ENCODE measurements at regions not wholly inside any gene's neighbourhood (a gene's known extent, or its start where the extent isn't known, plus 50 kb on each side); places are given as distances from the start of the nearest gene placed in this dataset.

GRCh38 chr1:232385221-232385620, 244.7 kb downstream of the SIPA1L2 start:
- TF ChIP-seq MAX (IDR thresholded peaks at IDR 0.05) (no peak), USF1 (IDR thresholded peaks at IDR 0.05) (no peak), TEAD4 (IDR thresholded peaks at IDR 0.05) (no peak), TCF12 (IDR thresholded peaks at IDR 0.05; ENCODE audit: low read depth) (no peak), EP300 (IDR thresholded peaks at IDR 0.05; ENCODE audit: borderline replicate concordance) (no peak), RAD21 (IDR thresholded peaks at IDR 0.05; ENCODE audit: low read depth) (no peak), FOXM1 (IDR thresholded peaks at IDR 0.05; ENCODE audit: borderline replicate concordance, low read depth) (no peak), YY1 (IDR thresholded peaks at IDR 0.05; ENCODE audit: low read depth) (no peak), CREB1 (IDR thresholded peaks at IDR 0.05; ENCODE audit: low read depth) (no peak), TAF1 (IDR thresholded peaks at IDR 0.05; ENCODE audit: low read depth) (no peak), EGR1 (IDR thresholded peaks at IDR 0.05) (no peak), ZBTB7A (IDR thresholded peaks at IDR 0.05; ENCODE audit: low read depth) (no peak), NFIC (IDR thresholded peaks at IDR 0.05) (no peak), REST (IDR thresholded peaks at IDR 0.05; ENCODE audit: low read depth) (no peak)

GRCh38 chr1:232384171-232384883, 245.6 kb downstream of the SIPA1L2 start:
- TF ChIP-seq TCF12 (IDR thresholded peaks at IDR 0.05; ENCODE audit: low read depth) (no peak), ZBTB7A (IDR thresholded peaks at IDR 0.05; ENCODE audit: low read depth) (no peak), USF1 (IDR thresholded peaks at IDR 0.05) (no peak), CREB1 (IDR thresholded peaks at IDR 0.05; ENCODE audit: low read depth) (no peak), REST (IDR thresholded peaks at IDR 0.05; ENCODE audit: low read depth) (no peak), CEBPB (IDR thresholded peaks at IDR 0.05) (no peak), TEAD4 (IDR thresholded peaks at IDR 0.05) (no peak), YY1 (IDR thresholded peaks at IDR 0.05; ENCODE audit: low read depth) (no peak), MAX (IDR thresholded peaks at IDR 0.05) (no peak), RAD21 (IDR thresholded peaks at IDR 0.05; ENCODE audit: low read depth) (no peak)

- TF ChIP-seq TEAD4 (IDR thresholded peaks at IDR 0.05) (no peak), CREB1 (IDR thresholded peaks at IDR 0.05; ENCODE audit: low read depth) (no peak), REST (IDR thresholded peaks at IDR 0.05; ENCODE audit: low read depth) (no peak), EGR1 (IDR thresholded peaks at IDR 0.05) (no peak), NFIC (IDR thresholded peaks at IDR 0.05) (no peak), EP300 (IDR thresholded peaks at IDR 0.05; ENCODE audit: borderline replicate concordance) (no peak), FOXM1 (IDR thresholded peaks at IDR 0.05; ENCODE audit: borderline replicate concordance, low read depth) (no peak), TAF1 (IDR thresholded peaks at IDR 0.05; ENCODE audit: low read depth) (no peak), ZBTB7A (IDR thresholded peaks at IDR 0.05; ENCODE audit: low read depth) (no peak), RAD21 (IDR thresholded peaks at IDR 0.05; ENCODE audit: low read depth) (no peak), CEBPB (IDR thresholded peaks at IDR 0.05) (no peak), MAX (IDR thresholded peaks at IDR 0.05) (no peak), USF1 (IDR thresholded peaks at IDR 0.05) (no peak), TCF12 (IDR thresholded peaks at IDR 0.05; ENCODE audit: low read depth) (no peak), YY1 (IDR thresholded peaks at IDR 0.05; ENCODE audit: low read depth) (no peak)
These were observed 246.3 kb downstream of the SIPA1L2 start for GRCh38 chr1:232383455-232384123.
